HFFc6 (cell line): ENCODE measurements at regions not wholly inside any gene's neighbourhood (a gene's known extent, or its start where the extent isn't known, plus 50 kb on each side); places are given as distances from the start of the nearest gene placed in this dataset.

Experiments
- DNase-seq: peaks from one replicate; pipeline ENCODE4 v3.0.0-alpha.2; 2018
- H3K27ac Mint-ChIP-seq: 2 replicates; pipeline ENCODE4 v1.8.0; 2020; ENCODE audit warnings: mild to moderate bottlenecking, mixed read lengths
- H3K27me3 Mint-ChIP-seq: 2 replicates; pipeline ENCODE4 v1.8.0; 2021; ENCODE audit warnings: mild to moderate bottlenecking, moderate library complexity, mixed read lengths; ENCODE audit not compliant: insufficient read depth
- H3K36me3 Mint-ChIP-seq: 2 replicates; pipeline ENCODE4 v1.8.0; 2021; ENCODE audit warnings: low read depth, mixed read lengths
- H3K4me1 Mint-ChIP-seq: 2 replicates; pipeline ENCODE4 v1.8.0; 2020; ENCODE audit warnings: low read depth, mixed read lengths
- H3K4me3 Mint-ChIP-seq: 2 replicates; pipeline ENCODE4 v1.8.0; 2020; ENCODE audit warnings: mild to moderate bottlenecking, moderate library complexity, mixed read lengths
- H3K9me3 Mint-ChIP-seq: 2 replicates; pipeline ENCODE4 v1.8.0; 2020; ENCODE audit warnings: mild to moderate bottlenecking, mixed read lengths
- CTCF ChIP-seq: fragments of 200-600 bp; sonication (generic); IDR thresholded peaks from 2 replicates; pipeline ENCODE4 v1.5.0; 2021; ENCODE audit warnings: antibody characterized with exemption, mild to moderate bottlenecking

- H3K27me3 Mint-ChIP-seq = no peaks in the 10 kb centered on the region
- H3K27ac Mint-ChIP-seq = no peak overlapping the region
- no peaks in the 10 kb centered on the region for H3K36me3 Mint-ChIP-seq
- H3K9me3 Mint-ChIP-seq = no peaks in the 10 kb centered on the region
- no peak for TF ChIP-seq CTCF
- no peak for DNase-seq
- no peak overlapping the region for H3K4me3 Mint-ChIP-seq
- H3K4me1 Mint-ChIP-seq = peaks cover 22% of the 10 kb centered on the region
These were observed 140.7 kb upstream of the SCN7A start for GRCh38 chr2:166634706-166635105.

GRCh38 chr2:166632616-166633015, 138.6 kb upstream of the SCN7A start:
- Mint-ChIP-seq H3K4me3 (peak overlapping the region; percentile 24; the same call in 1 of the 2 replicates), H3K27ac (peak overlapping the region; percentile 75), H3K4me1 (peaks cover 22% of the 10 kb centered on the region), H3K9me3 (no peaks in the 10 kb centered on the region), H3K36me3 (no peaks in the 10 kb centered on the region), H3K27me3 (peaks cover 6% of the 10 kb centered on the region; the same call in 1 of the 2 replicates)
- peak; percentile 89 for DNase-seq
- TF ChIP-seq CTCF = no peak

GRCh38 chr2:166628478-166629136, 134.6 kb upstream of the SCN7A start:
- no peak overlapping the region for H3K4me3 Mint-ChIP-seq
- no peak overlapping the region for H3K27ac Mint-ChIP-seq
- no peaks in the 10 kb centered on the region for H3K36me3 Mint-ChIP-seq
- H3K4me1 Mint-ChIP-seq = peaks cover 21% of the 10 kb centered on the region
- DNase-seq = no peak
- H3K9me3 Mint-ChIP-seq = no peaks in the 10 kb centered on the region
- no peak for TF ChIP-seq CTCF
- peaks cover 6% of the 10 kb centered on the region for H3K27me3 Mint-ChIP-seq

- Mint-ChIP-seq H3K9me3 (no peaks in the 10 kb centered on the region), H3K4me1 (peaks cover 14% of the 10 kb centered on the region), H3K4me3 (no peak overlapping the region), H3K27ac (no peak overlapping the region), H3K36me3 (no peaks in the 10 kb centered on the region), H3K27me3 (peaks cover 6% of the 10 kb centered on the region)
- no peak for DNase-seq
- TF ChIP-seq CTCF = no peak
These were observed 133.8 kb upstream of the SCN7A start for GRCh38 chr2:166627893-166628292.

- DNase-seq = no peak
- Mint-ChIP-seq H3K4me1 (no peaks in the 10 kb centered on the region), H3K4me3 (no peak overlapping the region), H3K27me3 (peaks cover 6% of the 10 kb centered on the region), H3K27ac (no peak overlapping the region), H3K9me3 (no peaks in the 10 kb centered on the region), H3K36me3 (no peaks in the 10 kb centered on the region)
- no peak for TF ChIP-seq CTCF
These were observed 131.6 kb upstream of the SCN7A start for GRCh38 chr2:166625670-166626069.
